ENCODE measurements at regions not wholly inside any gene's neighbourhood (a gene's known extent, or its start where the extent isn't known, plus 50 kb on each side); places are given as distances from the start of the nearest gene placed in this dataset.

GRCh38 chr11:131191606-131192005, 178.8 kb upstream of the NTM start (continued):
- no peak for TF ChIP-seq USF1 (IDR thresholded peaks at IDR 0.05; ENCODE audit: borderline replicate concordance, extremely low read length, insufficient read depth, low read depth, low read length)
- no peak for TF ChIP-seq ZBTB33 (IDR thresholded peaks at IDR 0.05)
- TF ChIP-seq IRF3 (IDR thresholded peaks at IDR 0.05), result no peak
- TF ChIP-seq EP300 (IDR thresholded peaks at IDR 0.05; ENCODE audit: borderline replicate concordance in 1 of 2, control insufficient read depth in 1 of 2, low read depth in 2 of 2, low read length in 2 of 2), result no peak
- TF ChIP-seq SUPT20H (IDR thresholded peaks at IDR 0.05; ENCODE audit: borderline replicate concordance, control insufficient read depth, low read depth, low read length), result no peak
- no peak for TF ChIP-seq RAD51 (IDR thresholded peaks at IDR 0.05)
- no peak for TF ChIP-seq ATF3 (IDR thresholded peaks at IDR 0.05; ENCODE audit: borderline replicate concordance, extremely low read depth, low read depth, low read length)
- TF ChIP-seq ZNF24 (IDR thresholded peaks at IDR 0.05), result no peak

All from GM12878 (cell line).